ENCODE measurements at regions not wholly inside any gene's neighbourhood (a gene's known extent, or its start where the extent isn't known, plus 50 kb on each side); places are given as distances from the start of the nearest gene placed in this dataset.

DNA sequence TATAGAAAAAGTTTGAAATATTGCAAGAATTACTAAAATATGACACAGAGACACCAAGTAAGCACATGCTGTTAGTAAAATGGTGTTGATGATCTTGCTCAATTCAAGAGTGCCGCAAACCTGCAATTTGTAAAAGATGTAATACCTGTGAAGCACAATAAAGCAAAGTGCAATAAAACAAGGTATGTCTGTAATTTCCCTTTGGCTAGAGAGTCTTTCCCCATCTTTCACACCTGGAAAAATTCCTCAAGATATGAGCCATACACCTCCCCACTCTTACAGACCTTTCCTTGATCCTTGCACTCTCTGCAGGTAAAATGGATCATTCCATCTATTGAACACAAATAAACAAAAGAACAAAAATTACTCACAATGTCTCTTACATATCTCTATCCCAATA lies 597.8 kb downstream of the EFNA5 start:
- TF ChIP-seq, protein P1, sequence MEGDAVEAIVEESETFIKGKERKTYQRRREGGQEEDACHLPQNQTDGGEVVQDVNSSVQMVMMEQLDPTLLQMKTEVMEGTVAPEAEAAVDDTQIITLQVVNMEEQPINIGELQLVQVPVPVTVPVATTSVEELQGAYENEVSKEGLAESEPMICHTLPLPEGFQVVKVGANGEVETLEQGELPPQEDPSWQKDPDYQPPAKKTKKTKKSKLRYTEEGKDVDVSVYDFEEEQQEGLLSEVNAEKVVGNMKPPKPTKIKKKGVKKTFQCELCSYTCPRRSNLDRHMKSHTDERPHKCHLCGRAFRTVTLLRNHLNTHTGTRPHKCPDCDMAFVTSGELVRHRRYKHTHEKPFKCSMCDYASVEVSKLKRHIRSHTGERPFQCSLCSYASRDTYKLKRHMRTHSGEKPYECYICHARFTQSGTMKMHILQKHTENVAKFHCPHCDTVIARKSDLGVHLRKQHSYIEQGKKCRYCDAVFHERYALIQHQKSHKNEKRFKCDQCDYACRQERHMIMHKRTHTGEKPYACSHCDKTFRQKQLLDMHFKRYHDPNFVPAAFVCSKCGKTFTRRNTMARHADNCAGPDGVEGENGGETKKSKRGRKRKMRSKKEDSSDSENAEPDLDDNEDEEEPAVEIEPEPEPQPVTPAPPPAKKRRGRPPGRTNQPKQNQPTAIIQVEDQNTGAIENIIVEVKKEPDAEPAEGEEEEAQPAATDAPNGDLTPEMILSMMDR (conservative IDR thresholded peaks at IDR 0.05): no peak
- no peak for TF ChIP-seq ZFX (IDR thresholded peaks at IDR 0.05)
